Keratinocyte (primary cell): ENCODE measurements at regions not wholly inside any gene's neighbourhood (a gene's known extent, or its start where the extent isn't known, plus 50 kb on each side); places are given as distances from the start of the nearest gene placed in this dataset.

Experiments
- CTCF ChIP-seq, 3 experiments: IDR thresholded peaks in 1 of 3; conservative IDR thresholded peaks in 1 of 3; optimal IDR thresholded peaks in 1 of 3; 2 replicates in 2 of 3; 3 replicates in 1 of 3; pipeline versions ENCODE3 to v1.5.1; 2011; ENCODE audit warnings: low read length in 3 of 3, mild to moderate bottlenecking in 3 of 3, moderate library complexity in 2 of 3, control low read depth in 1 of 3, inconsistent platforms in 1 of 3; ENCODE audit not compliant: insufficient read depth in 2 of 3; ENCODE audit errors: extremely low read depth in 1 of 3
- EZH2 ChIP-seq: IDR thresholded peaks from one replicate; pipeline ENCODE4 v1.6.1; 2012; ENCODE audit warnings: inconsistent platforms, mild to moderate bottlenecking, low read length, moderate library complexity

- TF ChIP-seq EZH2 (no peak), CTCF (optimal IDR thresholded peaks at IDR 0.05 in 1 of 3, IDR thresholded peaks at IDR 0.05 in 1 of 3, conservative IDR thresholded peaks at IDR 0.05 in 1 of 3; ENCODE audit: extremely low read depth in 1 of 3, insufficient read depth in 2 of 3, low read length in 3 of 3) (no peak)
Observed at GRCh38 chr4:22881411-22881810, 188.7 kb downstream of the GBA3 start.
